ENCODE measurements at regions not wholly inside any gene's neighbourhood (a gene's known extent, or its start where the extent isn't known, plus 50 kb on each side); places are given as distances from the start of the nearest gene placed in this dataset.

GRCh38 chr9:106445107-106445506, 417.9 kb upstream of the ZNF462 start:
- peaks cover 0 to 2% (median 0%) of the 10 kb centered on the region in 4 donors for H3K4me1 ChIP-seq (ENCODE audit: control insufficient read depth in 4 of 4, insufficient read depth in 4 of 4, low read length in 3 of 4)
- H3K9ac ChIP-seq (ENCODE audit: low read depth in 1 of 2, low read length in 2 of 2): no peak overlapping the region
- H3K9me3 ChIP-seq (ENCODE audit: control insufficient read depth in 4 of 4, low read length in 3 of 4): peaks cover 0 to 3% (median 0%) of the 10 kb centered on the region in 4 donors
- 96% methylated on average over 5 of the region's 5 CpGs for WGBS
- no peak overlapping the region for H3K4me3 ChIP-seq (ENCODE audit: low read depth in 1 of 3, low read length in 3 of 3)
- no peak overlapping the region for H3K27ac ChIP-seq (ENCODE audit: low read depth in 1 of 2, low read length in 2 of 2)
- H3K27me3 ChIP-seq (ENCODE audit: control insufficient read depth in 4 of 4, insufficient read depth in 4 of 4, low read length in 3 of 4): no peaks in the 10 kb centered on the region
- TF ChIP-seq EGR1 (IDR thresholded peaks at IDR 0.05; ENCODE audit: low read depth in 2 of 2) (no peak), REST (IDR thresholded peaks at IDR 0.05) (no peak), YY1 (IDR thresholded peaks at IDR 0.05) (no peak), RAD21 (IDR thresholded peaks at IDR 0.05) (no peak), JUND (IDR thresholded peaks at IDR 0.05) (no peak), CTCF (IDR thresholded peaks at IDR 0.05; ENCODE audit: low read depth, low read length, missing input control) (no peak), FOXA1 (IDR thresholded peaks at IDR 0.05) (no peak), TAF1 (conservative IDR thresholded peaks at IDR 0.05) (no peak)
- TF ChIP-seq, protein P1, sequence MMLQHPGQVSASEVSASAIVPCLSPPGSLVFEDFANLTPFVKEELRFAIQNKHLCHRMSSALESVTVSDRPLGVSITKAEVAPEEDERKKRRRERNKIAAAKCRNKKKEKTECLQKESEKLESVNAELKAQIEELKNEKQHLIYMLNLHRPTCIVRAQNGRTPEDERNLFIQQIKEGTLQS (IDR thresholded peaks at IDR 0.05): no peak
- TF ChIP-seq, protein P2, sequence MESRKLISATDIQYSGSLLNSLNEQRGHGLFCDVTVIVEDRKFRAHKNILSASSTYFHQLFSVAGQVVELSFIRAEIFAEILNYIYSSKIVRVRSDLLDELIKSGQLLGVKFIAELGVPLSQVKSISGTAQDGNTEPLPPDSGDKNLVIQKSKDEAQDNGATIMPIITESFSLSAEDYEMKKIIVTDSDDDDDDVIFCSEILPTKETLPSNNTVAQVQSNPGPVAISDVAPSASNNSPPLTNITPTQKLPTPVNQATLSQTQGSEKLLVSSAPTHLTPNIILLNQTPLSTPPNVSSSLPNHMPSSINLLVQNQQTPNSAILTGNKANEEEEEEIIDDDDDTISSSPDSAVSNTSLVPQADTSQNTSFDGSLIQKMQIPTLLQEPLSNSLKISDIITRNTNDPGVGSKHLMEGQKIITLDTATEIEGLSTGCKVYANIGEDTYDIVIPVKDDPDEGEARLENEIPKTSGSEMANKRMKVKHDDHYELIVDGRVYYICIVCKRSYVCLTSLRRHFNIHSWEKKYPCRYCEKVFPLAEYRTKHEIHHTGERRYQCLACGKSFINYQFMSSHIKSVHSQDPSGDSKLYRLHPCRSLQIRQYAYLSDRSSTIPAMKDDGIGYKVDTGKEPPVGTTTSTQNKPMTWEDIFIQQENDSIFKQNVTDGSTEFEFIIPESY (IDR thresholded peaks at IDR 0.05): no peak
- no peak for DNase-seq (ENCODE audit: low spot score)
- H3K36me3 ChIP-seq (ENCODE audit: control insufficient read depth in 4 of 4, insufficient read depth in 3 of 4, low read depth in 1 of 4, low read length in 3 of 4): no peaks in the 10 kb centered on the region

DNA sequence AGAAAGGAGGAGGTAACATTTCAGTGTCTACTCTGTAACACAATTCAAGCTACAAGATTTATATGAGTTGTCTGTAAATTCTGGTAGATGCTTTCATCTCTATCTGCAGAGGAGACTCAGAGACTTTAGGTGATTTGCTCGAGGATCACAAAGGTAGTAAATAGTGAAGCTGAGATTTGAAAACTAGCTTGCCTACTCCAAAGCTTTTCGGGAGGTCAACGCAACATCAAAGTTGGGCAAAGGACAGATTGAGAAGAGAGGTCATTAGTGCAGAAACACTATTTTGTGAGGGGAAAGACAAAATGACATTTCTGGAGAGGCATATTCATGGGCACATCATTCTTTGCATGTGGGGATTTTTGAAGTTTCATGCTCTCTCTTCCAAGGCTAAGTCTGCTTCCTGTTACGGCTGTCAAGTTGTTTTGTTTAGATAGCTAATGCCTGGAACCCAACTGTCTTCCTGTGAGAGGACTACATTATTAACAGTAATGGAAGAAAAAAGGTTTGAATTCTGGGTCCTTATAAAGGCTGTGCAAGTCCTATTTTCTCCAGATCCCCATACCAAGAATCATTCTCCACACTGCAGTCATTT, 413.5 kb upstream of the ZNF462 start:
- no peaks in the 10 kb centered on the region for H3K27me3 ChIP-seq (ENCODE audit: control insufficient read depth in 4 of 4, insufficient read depth in 4 of 4, low read length in 3 of 4)
- peak overlapping the region in 1 of 2 donors; percentile 7 for H3K27ac ChIP-seq (ENCODE audit: low read depth in 1 of 2, low read length in 2 of 2)
- 81% methylated on average over 4 of the region's 4 CpGs for WGBS
- no peak for DNase-seq (ENCODE audit: low spot score)
- H3K9ac ChIP-seq (ENCODE audit: low read depth in 1 of 2, low read length in 2 of 2): no peak overlapping the region
- no peak overlapping the region for H3K4me3 ChIP-seq (ENCODE audit: low read depth in 1 of 3, low read length in 3 of 3)
- no peaks in the 10 kb centered on the region for H3K9me3 ChIP-seq (ENCODE audit: control insufficient read depth in 4 of 4, low read length in 3 of 4)
- no peak for TF ChIP-seq REST (IDR thresholded peaks at IDR 0.05)
- no peak for TF ChIP-seq FOXA2 (IDR thresholded peaks at IDR 0.05)
- no peak for TF ChIP-seq EGR1 (IDR thresholded peaks at IDR 0.05; ENCODE audit: low read depth in 2 of 2)
- TF ChIP-seq CTCF (IDR thresholded peaks at IDR 0.05; ENCODE audit: low read depth, low read length, missing input control): no peak
- no peak for TF ChIP-seq GABPA (IDR thresholded peaks at IDR 0.05 in 1 of 2, conservative IDR thresholded peaks at IDR 0.05 in 1 of 2)
- TF ChIP-seq, protein P1 (IDR thresholded peaks at IDR 0.05): no peak
- TF ChIP-seq HNF4A (conservative IDR thresholded peaks at IDR 0.05): no peak
- no peak for TF ChIP-seq RAD21 (IDR thresholded peaks at IDR 0.05)
- TF ChIP-seq JUND (IDR thresholded peaks at IDR 0.05): no peak
- TF ChIP-seq YY1 (IDR thresholded peaks at IDR 0.05): no peak
- TF ChIP-seq NR2F2 (IDR thresholded peaks at IDR 0.05): no peak
- no peak for TF ChIP-seq HNF4G (IDR thresholded peaks at IDR 0.05)
- no peaks in the 10 kb centered on the region for H3K4me1 ChIP-seq (ENCODE audit: control insufficient read depth in 4 of 4, insufficient read depth in 4 of 4, low read length in 3 of 4)
- H3K36me3 ChIP-seq (ENCODE audit: control insufficient read depth in 4 of 4, insufficient read depth in 3 of 4, low read depth in 1 of 4, low read length in 3 of 4): no peaks in the 10 kb centered on the region

All from liver (tissue), 8 donors.